ENCODE measurements at regions not wholly inside any gene's neighbourhood (a gene's known extent, or its start where the extent isn't known, plus 50 kb on each side); places are given as distances from the start of the nearest gene placed in this dataset.
"Not testable (repeated sequence)": the region's sequence is repeated elsewhere in the genome, so short reads cannot be mapped to it uniquely, and the experiment has no call there.

GRCh38 chr11:70586261-70587074 is 188.1 kb downstream of the CTTN start:
- no peak overlapping the region for H3K4me3 ChIP-seq (ENCODE audit: low read depth, low read length)

GRCh38 chr11:70587075-70587389 is 188.7 kb downstream of the CTTN start:
- H3K4me3 ChIP-seq (ENCODE audit: low read depth, low read length), result no peak overlapping the region

- no peak overlapping the region for H3K4me3 ChIP-seq (ENCODE audit: low read depth, low read length)
Observed at GRCh38 chr11:70590356-70590991, 192.1 kb downstream of the CTTN start.

GRCh38 chr11:70592641-70593165 is 194.4 kb downstream of the CTTN start:
- H3K4me3 ChIP-seq (ENCODE audit: low read depth, low read length), result no peak overlapping the region

GRCh38 chr11:70593446-70593983 is 195.2 kb downstream of the CTTN start:
- no peak overlapping the region for H3K4me3 ChIP-seq (ENCODE audit: low read depth, low read length)

GRCh38 chr11:70594031-70594430 is 195.7 kb downstream of the CTTN start:
- H3K4me3 ChIP-seq (ENCODE audit: low read depth, low read length), result no peak overlapping the region

- no peak overlapping the region for H3K4me3 ChIP-seq (ENCODE audit: low read depth, low read length)
Observed at GRCh38 chr11:70594606-70595005, 196.3 kb downstream of the CTTN start.

GRCh38 chr11:70595016-70595415 is 196.7 kb downstream of the CTTN start:
- no peak overlapping the region for H3K4me3 ChIP-seq (ENCODE audit: low read depth, low read length)

GRCh38 chr11:70595452-70595851 is 197.1 kb downstream of the CTTN start:
- H3K4me3 ChIP-seq (ENCODE audit: low read depth, low read length), result no peak overlapping the region

GRCh38 chr11:70596091-70596490 is 197.8 kb downstream of the CTTN start:
- no peak overlapping the region for H3K4me3 ChIP-seq (ENCODE audit: low read depth, low read length)

GRCh38 chr11:70597006-70597555 is 198.8 kb downstream of the CTTN start:
- H3K4me3 ChIP-seq (ENCODE audit: low read depth, low read length), result no peak overlapping the region

- no peak overlapping the region for H3K4me3 ChIP-seq (ENCODE audit: low read depth, low read length)
Observed at GRCh38 chr11:70597751-70598625, 199.7 kb downstream of the CTTN start.

- H3K4me3 ChIP-seq (ENCODE audit: low read depth, low read length), result not testable (repeated sequence)
Observed at GRCh38 chr11:70600911-70601415, 202.6 kb downstream of the CTTN start.

GRCh38 chr11:70601861-70602538 is 203.7 kb downstream of the CTTN start:
- H3K4me3 ChIP-seq (ENCODE audit: low read depth, low read length), result no peak overlapping the region

GRCh38 chr11:70603114-70603755 is 204.9 kb downstream of the CTTN start:
- H3K4me3 ChIP-seq (ENCODE audit: low read depth, low read length), result no peak overlapping the region

GRCh38 chr11:70603756-70604211 is 205.5 kb downstream of the CTTN start:
- H3K4me3 ChIP-seq (ENCODE audit: low read depth, low read length), result no peak overlapping the region

GRCh38 chr11:70604221-70604620 is 205.9 kb downstream of the CTTN start:
- H3K4me3 ChIP-seq (ENCODE audit: low read depth, low read length), result no peak overlapping the region

GRCh38 chr11:70604630-70605467 is 206.5 kb downstream of the CTTN start:
- no peak overlapping the region for H3K4me3 ChIP-seq (ENCODE audit: low read depth, low read length)

- no peak overlapping the region for H3K4me3 ChIP-seq (ENCODE audit: low read depth, low read length)
Observed at GRCh38 chr11:70605468-70605815, 207.1 kb downstream of the CTTN start.

All from iPS-11a (cell line).